Endodermal cell (in vitro differentiated cells): ENCODE measurements at regions not wholly inside any gene's neighbourhood (a gene's known extent, or its start where the extent isn't known, plus 50 kb on each side); places are given as distances from the start of the nearest gene placed in this dataset.

Experiments used
- DNase-seq: peaks from one replicate; pipeline ENCODE4 v3.0.0-alpha.2; 2017
- H3K27ac ChIP-seq: 2 replicates; pipeline ENCODE4 v1.5.1; 2013; ENCODE audit warnings: mild to moderate bottlenecking, low read depth, low read length, moderate library complexity
- H3K27me3 ChIP-seq: 2 replicates; pipeline ENCODE4 v1.6.1; 2013; ENCODE audit warnings: mild to moderate bottlenecking, low read length, moderate library complexity; ENCODE audit not compliant: insufficient read depth, control insufficient read depth, poor library complexity, severe bottlenecking
- H3K36me3 ChIP-seq: 2 replicates; pipeline ENCODE4 v1.7.0; 2013; ENCODE audit warnings: mild to moderate bottlenecking, low read length, moderate library complexity; ENCODE audit not compliant: control insufficient read depth, insufficient read depth
- H3K4me1 ChIP-seq: one replicate; pipeline ENCODE4 v1.7.0; 2013; ENCODE audit warnings: low read length; ENCODE audit not compliant: control insufficient read depth, insufficient read depth
- H3K4me3 ChIP-seq: 2 replicates; pipeline ENCODE4 v1.5.1; 2013; ENCODE audit warnings: mild to moderate bottlenecking, low read length, moderate library complexity
- H3K9ac ChIP-seq: 2 replicates; pipeline ENCODE4 v1.6.1; 2013; ENCODE audit warnings: mild to moderate bottlenecking, low read length, moderate library complexity; ENCODE audit not compliant: poor library complexity, severe bottlenecking; ENCODE audit errors: extremely low read depth
- H3K9me3 ChIP-seq: 2 replicates; pipeline ENCODE4 v1.6.1; 2013; ENCODE audit warnings: mild to moderate bottlenecking, low read length, moderate library complexity; ENCODE audit not compliant: control insufficient read depth
- H3K27ac Mint-ChIP-seq: 2 replicates; pipeline ENCODE4 v1.8.0; 2020; ENCODE audit warnings: mixed read lengths
- H3K27me3 Mint-ChIP-seq: 2 replicates; pipeline ENCODE4 v1.8.0; 2021; ENCODE audit warnings: mild to moderate bottlenecking, mixed read lengths; ENCODE audit not compliant: insufficient read depth
- H3K36me3 Mint-ChIP-seq: 2 replicates; pipeline ENCODE4 v1.8.0; 2020; ENCODE audit warnings: low read depth, mixed read lengths
- H3K4me1 Mint-ChIP-seq: 2 replicates; pipeline ENCODE4 v1.8.0; 2020; ENCODE audit warnings: mixed read lengths
- H3K4me3 Mint-ChIP-seq: 2 replicates; pipeline ENCODE4 v1.8.0; 2020; ENCODE audit warnings: mild to moderate bottlenecking, moderate library complexity, mixed read lengths
- H3K9me3 Mint-ChIP-seq: 2 replicates; pipeline ENCODE4 v1.8.0; 2020; ENCODE audit warnings: mild to moderate bottlenecking, mixed read lengths
- CTCF ChIP-seq: fragments of 200-600 bp; sonication (generic); conservative IDR thresholded peaks from 2 replicates; pipeline ENCODE4 v1.5.0; 2021; ENCODE audit warnings: antibody characterized with exemption, mild to moderate bottlenecking
- WGBS, 2 experiments: methylation state at CpG; one replicate each; pipeline versions ENCODE4 v1.1.5 to v1.1.7; 2013; ENCODE audit warnings: missing lambda C conversion rate in 2 of 2, mixed read lengths in 1 of 2; ENCODE audit not compliant: insufficient coverage in 1 of 2, insufficient read length in 1 of 2; 5-methylcytosine and 5-hydroxymethylcytosine counted together

DNA sequence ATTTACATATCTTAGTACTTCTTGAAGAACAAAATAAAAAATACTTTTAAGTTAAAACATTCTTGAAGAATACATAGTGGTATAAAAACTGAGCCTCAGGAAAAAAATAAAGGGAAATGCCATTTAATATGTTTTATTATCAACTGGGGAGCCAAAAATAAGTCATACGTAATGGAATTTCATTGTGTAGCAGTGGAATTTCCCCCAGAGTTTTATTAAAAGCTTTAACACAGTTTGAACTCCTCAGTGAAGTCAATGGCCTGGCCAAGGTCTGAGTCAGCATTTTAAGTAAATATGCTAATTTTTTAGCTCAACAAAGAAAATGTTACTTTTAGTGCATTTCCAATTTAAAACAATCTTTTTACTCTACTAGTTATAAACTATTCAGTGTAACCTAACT, 350.1 kb upstream of the ATP2B1 start:
- no peak for DNase-seq
- Mint-ChIP-seq H3K27me3 (no peaks in the 10 kb centered on the region), H3K27ac (no peak overlapping the region), H3K4me3 (no peak overlapping the region), H3K36me3 (no peaks in the 10 kb centered on the region), H3K9me3 (no peaks in the 10 kb centered on the region), H3K4me1 (no peaks in the 10 kb centered on the region)
- no peaks in the 10 kb centered on the region for H3K36me3 ChIP-seq
- H3K4me3 ChIP-seq: no peak overlapping the region
- WGBS, 2 experiments: 90% methylated on average over 1 of the region's 1 CpG; no CpG with 5 or more reads in 1 of the 2 experiments
- H3K9ac ChIP-seq: no peak overlapping the region
- no peak overlapping the region for H3K27ac ChIP-seq
- TF ChIP-seq CTCF: no peak
- no peaks in the 10 kb centered on the region for H3K9me3 ChIP-seq
- H3K27me3 ChIP-seq: no peaks in the 10 kb centered on the region
- no peaks in the 10 kb centered on the region for H3K4me1 ChIP-seq

GRCh38 chr12:90055071-90055470, 346.4 kb upstream of the ATP2B1 start:
- WGBS, 2 experiments: 100% methylated on average over 1 of the region's 1 CpG; no CpG with 5 or more reads in 1 of the 2 experiments
- Histone ChIP-seq H3K9ac (no peak overlapping the region), H3K27ac (no peak overlapping the region), H3K4me1 (no peaks in the 10 kb centered on the region), H3K27me3 (no peaks in the 10 kb centered on the region), H3K4me3 (no peak overlapping the region), H3K9me3 (no peaks in the 10 kb centered on the region), H3K36me3 (no peaks in the 10 kb centered on the region)
- DNase-seq: no peak
- TF ChIP-seq CTCF: no peak
- H3K4me1 Mint-ChIP-seq: no peaks in the 10 kb centered on the region
- H3K36me3 Mint-ChIP-seq: no peaks in the 10 kb centered on the region
- H3K27ac Mint-ChIP-seq: no peak overlapping the region
- no peaks in the 10 kb centered on the region for H3K27me3 Mint-ChIP-seq
- H3K9me3 Mint-ChIP-seq: no peaks in the 10 kb centered on the region
- no peak overlapping the region for H3K4me3 Mint-ChIP-seq

DNA sequence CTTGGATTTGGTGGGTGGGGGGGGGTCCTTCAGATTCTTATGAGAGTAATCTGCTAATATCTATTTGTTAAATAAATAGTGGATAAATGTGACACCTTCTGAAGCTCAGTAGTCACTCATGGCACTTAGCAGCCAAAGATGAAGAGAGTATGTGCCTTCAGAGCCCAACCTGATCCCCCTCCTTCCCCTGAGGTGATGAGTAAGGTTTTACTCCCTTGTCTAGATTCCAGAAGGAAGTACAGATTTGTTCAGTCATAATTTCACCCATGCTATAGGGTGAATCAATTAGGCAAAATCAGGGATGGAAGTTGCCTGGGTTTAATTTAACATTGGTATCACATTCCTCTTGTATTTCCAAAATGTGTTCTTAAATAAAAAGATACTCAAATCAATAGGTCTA, 340.3 kb upstream of the ATP2B1 start:
- Mint-ChIP-seq H3K4me1 (peaks cover 3% of the 10 kb centered on the region), H3K9me3 (no peaks in the 10 kb centered on the region), H3K27me3 (no peaks in the 10 kb centered on the region), H3K27ac (no peak overlapping the region), H3K36me3 (no peaks in the 10 kb centered on the region), H3K4me3 (no peak overlapping the region)
- Histone ChIP-seq H3K9me3 (no peaks in the 10 kb centered on the region), H3K4me3 (no peak overlapping the region), H3K36me3 (no peaks in the 10 kb centered on the region), H3K9ac (no peak overlapping the region), H3K4me1 (no peaks in the 10 kb centered on the region), H3K27ac (no peak overlapping the region), H3K27me3 (no peaks in the 10 kb centered on the region)
- no peak for TF ChIP-seq CTCF
- no peak for DNase-seq
